ENCODE measurements at regions not wholly inside any gene's neighbourhood (a gene's known extent, or its start where the extent isn't known, plus 50 kb on each side); places are given as distances from the start of the nearest gene placed in this dataset.

DNA sequence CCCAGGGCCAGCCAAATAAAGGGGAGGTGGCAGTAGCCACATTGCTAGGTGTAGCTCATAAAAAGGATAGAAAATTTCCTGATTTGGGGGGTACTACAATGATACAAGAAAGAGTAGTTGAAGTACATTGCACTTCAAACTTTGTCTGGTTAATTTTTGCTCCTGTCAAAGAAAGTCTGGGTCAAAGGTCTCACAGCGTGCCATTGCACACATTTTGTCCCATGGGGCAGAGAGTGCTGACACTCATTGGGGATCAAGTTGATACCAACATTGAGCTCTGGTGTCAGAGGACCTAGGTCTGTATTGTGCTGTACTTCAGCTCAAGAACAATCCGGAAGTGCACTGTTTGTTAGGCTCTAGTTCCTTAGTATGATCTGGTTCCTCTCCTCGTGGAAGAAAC is 229.2 kb upstream of the AGTR2 start:
- TF ChIP-seq, protein P1, sequence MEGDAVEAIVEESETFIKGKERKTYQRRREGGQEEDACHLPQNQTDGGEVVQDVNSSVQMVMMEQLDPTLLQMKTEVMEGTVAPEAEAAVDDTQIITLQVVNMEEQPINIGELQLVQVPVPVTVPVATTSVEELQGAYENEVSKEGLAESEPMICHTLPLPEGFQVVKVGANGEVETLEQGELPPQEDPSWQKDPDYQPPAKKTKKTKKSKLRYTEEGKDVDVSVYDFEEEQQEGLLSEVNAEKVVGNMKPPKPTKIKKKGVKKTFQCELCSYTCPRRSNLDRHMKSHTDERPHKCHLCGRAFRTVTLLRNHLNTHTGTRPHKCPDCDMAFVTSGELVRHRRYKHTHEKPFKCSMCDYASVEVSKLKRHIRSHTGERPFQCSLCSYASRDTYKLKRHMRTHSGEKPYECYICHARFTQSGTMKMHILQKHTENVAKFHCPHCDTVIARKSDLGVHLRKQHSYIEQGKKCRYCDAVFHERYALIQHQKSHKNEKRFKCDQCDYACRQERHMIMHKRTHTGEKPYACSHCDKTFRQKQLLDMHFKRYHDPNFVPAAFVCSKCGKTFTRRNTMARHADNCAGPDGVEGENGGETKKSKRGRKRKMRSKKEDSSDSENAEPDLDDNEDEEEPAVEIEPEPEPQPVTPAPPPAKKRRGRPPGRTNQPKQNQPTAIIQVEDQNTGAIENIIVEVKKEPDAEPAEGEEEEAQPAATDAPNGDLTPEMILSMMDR (conservative IDR thresholded peaks at IDR 0.05; ENCODE audit: low read depth in 2 of 2), result no peak
- TF ChIP-seq JUNB (IDR thresholded peaks at IDR 0.05; ENCODE audit: unreplicated experiment), result no peak
- no peak for TF ChIP-seq EZH2 (IDR thresholded peaks at IDR 0.05; ENCODE audit: low read depth, unreplicated experiment)
- no peak for TF ChIP-seq POLR2AphosphoS5 (IDR thresholded peaks at IDR 0.05; ENCODE audit: low read depth)

All from GM23338 (cell line).